Mesothelial cell of epicardium (in vitro differentiated cells): ENCODE measurements at regions not wholly inside any gene's neighbourhood (a gene's known extent, or its start where the extent isn't known, plus 50 kb on each side); places are given as distances from the start of the nearest gene placed in this dataset.

Experiments used
- DNase-seq, 2 experiments: peaks; one replicate each; pipeline ENCODE4 v3.0.0; 2021; ENCODE audit warnings: low spot score in 2 of 2; ENCODE audit not compliant: unreplicated experiment in 2 of 2
- H3K27ac Mint-ChIP-seq: 2 replicates; pipeline ENCODE4 v1.8.0; 2021; ENCODE audit warnings: mixed read lengths
- H3K27me3 Mint-ChIP-seq: 2 replicates; pipeline ENCODE4 v1.8.0; 2021; ENCODE audit warnings: low read depth, mixed read lengths
- H3K36me3 Mint-ChIP-seq: 2 replicates; pipeline ENCODE4 v1.8.0; 2021; ENCODE audit warnings: mixed read lengths
- H3K4me1 Mint-ChIP-seq: 2 replicates; pipeline ENCODE4 v1.8.0; 2021; ENCODE audit warnings: mixed read lengths
- H3K4me3 Mint-ChIP-seq: 2 replicates; pipeline ENCODE4 v1.8.0; 2021; ENCODE audit warnings: mild to moderate bottlenecking, moderate library complexity, mixed read lengths
- H3K9me3 Mint-ChIP-seq: 2 replicates; pipeline ENCODE4 v1.8.0; 2021; ENCODE audit warnings: mixed read lengths
- TF ChIP-seq, protein P1 (sequence below): fragments of 200-600 bp; sonication (generic); IDR thresholded peaks from one replicate; pipeline ENCODE4 v1.5.0; 2021; ENCODE audit warnings: antibody characterized with exemption; ENCODE audit not compliant: unreplicated experiment

GRCh38 chr18:22009242-22009641, 160.1 kb upstream of the GATA6 start:
- Mint-ChIP-seq H3K4me1 (peaks cover 14% of the 10 kb centered on the region), H3K9me3 (peaks cover 38% of the 10 kb centered on the region), H3K27ac (no peak overlapping the region), H3K4me3 (no peak overlapping the region), H3K36me3 (peaks cover 5% of the 10 kb centered on the region), H3K27me3 (no peaks in the 10 kb centered on the region)
- no peak for DNase-seq
- TF ChIP-seq, protein P1, sequence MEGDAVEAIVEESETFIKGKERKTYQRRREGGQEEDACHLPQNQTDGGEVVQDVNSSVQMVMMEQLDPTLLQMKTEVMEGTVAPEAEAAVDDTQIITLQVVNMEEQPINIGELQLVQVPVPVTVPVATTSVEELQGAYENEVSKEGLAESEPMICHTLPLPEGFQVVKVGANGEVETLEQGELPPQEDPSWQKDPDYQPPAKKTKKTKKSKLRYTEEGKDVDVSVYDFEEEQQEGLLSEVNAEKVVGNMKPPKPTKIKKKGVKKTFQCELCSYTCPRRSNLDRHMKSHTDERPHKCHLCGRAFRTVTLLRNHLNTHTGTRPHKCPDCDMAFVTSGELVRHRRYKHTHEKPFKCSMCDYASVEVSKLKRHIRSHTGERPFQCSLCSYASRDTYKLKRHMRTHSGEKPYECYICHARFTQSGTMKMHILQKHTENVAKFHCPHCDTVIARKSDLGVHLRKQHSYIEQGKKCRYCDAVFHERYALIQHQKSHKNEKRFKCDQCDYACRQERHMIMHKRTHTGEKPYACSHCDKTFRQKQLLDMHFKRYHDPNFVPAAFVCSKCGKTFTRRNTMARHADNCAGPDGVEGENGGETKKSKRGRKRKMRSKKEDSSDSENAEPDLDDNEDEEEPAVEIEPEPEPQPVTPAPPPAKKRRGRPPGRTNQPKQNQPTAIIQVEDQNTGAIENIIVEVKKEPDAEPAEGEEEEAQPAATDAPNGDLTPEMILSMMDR, result no peak

GRCh38 chr18:22013993-22014392, 155.4 kb upstream of the GATA6 start:
- no peak overlapping the region for H3K27ac Mint-ChIP-seq
- peaks cover 5% of the 10 kb centered on the region for H3K36me3 Mint-ChIP-seq
- DNase-seq, result no peak
- TF ChIP-seq, protein P1, result no peak
- peaks cover 4% of the 10 kb centered on the region for H3K4me1 Mint-ChIP-seq
- no peak overlapping the region for H3K4me3 Mint-ChIP-seq
- H3K27me3 Mint-ChIP-seq, result no peaks in the 10 kb centered on the region
- H3K9me3 Mint-ChIP-seq, result peaks cover 40% of the 10 kb centered on the region

DNA sequence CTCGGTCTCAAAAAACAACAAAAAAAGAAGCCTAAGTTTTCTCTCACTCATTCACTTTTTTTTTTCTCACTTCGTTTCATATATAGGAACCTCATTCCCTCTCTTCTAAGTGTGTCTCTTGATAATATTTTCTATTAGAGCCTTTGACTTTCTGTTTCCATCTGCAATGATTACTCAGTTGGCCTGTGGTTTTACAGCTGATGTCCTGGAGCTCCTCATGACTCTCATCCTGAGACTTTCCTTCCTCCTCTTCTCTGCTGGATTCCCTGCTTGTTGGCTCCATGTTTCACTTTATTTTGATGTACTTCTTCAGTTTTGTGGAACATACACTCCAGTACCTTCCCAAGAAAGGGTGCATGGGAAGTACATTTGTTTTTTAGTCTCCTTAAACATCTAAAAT, 154.2 kb upstream of the GATA6 start:
- DNase-seq, result no peak
- peaks cover 5% of the 10 kb centered on the region for H3K36me3 Mint-ChIP-seq
- peaks cover 30% of the 10 kb centered on the region for H3K9me3 Mint-ChIP-seq
- no peak overlapping the region for H3K27ac Mint-ChIP-seq
- TF ChIP-seq, protein P1, result no peak
- peaks cover 5% of the 10 kb centered on the region for H3K4me1 Mint-ChIP-seq
- H3K4me3 Mint-ChIP-seq, result no peak overlapping the region
- no peaks in the 10 kb centered on the region for H3K27me3 Mint-ChIP-seq

DNA sequence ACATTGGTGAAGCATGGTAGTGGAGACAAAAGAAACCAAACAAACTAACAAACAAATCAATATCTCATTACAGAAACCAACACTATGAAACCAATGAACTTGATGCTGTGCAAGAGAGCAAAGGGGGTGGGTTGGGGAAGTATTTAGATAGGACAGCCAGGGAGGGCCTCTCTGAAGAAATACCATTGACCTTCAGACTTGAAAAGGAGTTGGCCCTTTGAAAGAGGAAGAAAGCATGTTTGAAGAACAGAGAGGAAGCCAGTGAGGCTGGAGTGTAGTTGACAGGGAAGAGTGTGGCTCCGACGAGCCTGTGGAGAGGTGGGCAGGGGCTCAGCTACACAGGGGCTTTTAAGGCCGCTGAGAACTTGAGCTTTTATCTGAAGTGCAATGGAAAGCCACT, 151.0 kb upstream of the GATA6 start:
- Mint-ChIP-seq H3K27me3 (no peaks in the 10 kb centered on the region), H3K36me3 (peaks cover 2% of the 10 kb centered on the region), H3K27ac (no peak overlapping the region), H3K4me3 (no peak overlapping the region), H3K4me1 (peaks cover 17% of the 10 kb centered on the region), H3K9me3 (peaks cover 13% of the 10 kb centered on the region)
- no peak for DNase-seq
- TF ChIP-seq, protein P1, result no peak

GRCh38 chr18:22019193-22019592, 150.2 kb upstream of the GATA6 start:
- no peak overlapping the region for H3K4me3 Mint-ChIP-seq
- H3K27ac Mint-ChIP-seq, result no peak overlapping the region
- H3K36me3 Mint-ChIP-seq, result no peaks in the 10 kb centered on the region
- TF ChIP-seq, protein P1, result no peak
- no peaks in the 10 kb centered on the region for H3K27me3 Mint-ChIP-seq
- H3K4me1 Mint-ChIP-seq, result peaks cover 17% of the 10 kb centered on the region
- peaks cover 4% of the 10 kb centered on the region for H3K9me3 Mint-ChIP-seq
- no peak for DNase-seq

GRCh38 chr18:22020127-22020866, 149.1 kb upstream of the GATA6 start:
- Mint-ChIP-seq H3K27ac (peak overlapping the region; percentile 81), H3K4me1 (peaks cover 17% of the 10 kb centered on the region), H3K9me3 (peaks cover 4% of the 10 kb centered on the region), H3K4me3 (no peak overlapping the region), H3K27me3 (no peaks in the 10 kb centered on the region), H3K36me3 (no peaks in the 10 kb centered on the region)
- no peak for DNase-seq
- TF ChIP-seq, protein P1, result no peak
